ENCODE measurements at regions not wholly inside any gene's neighbourhood (a gene's known extent, or its start where the extent isn't known, plus 50 kb on each side); places are given as distances from the start of the nearest gene placed in this dataset.
"Not testable (repeated sequence)": the region's sequence is repeated elsewhere in the genome, so short reads cannot be mapped to it uniquely, and the experiment has no call there.

DNA sequence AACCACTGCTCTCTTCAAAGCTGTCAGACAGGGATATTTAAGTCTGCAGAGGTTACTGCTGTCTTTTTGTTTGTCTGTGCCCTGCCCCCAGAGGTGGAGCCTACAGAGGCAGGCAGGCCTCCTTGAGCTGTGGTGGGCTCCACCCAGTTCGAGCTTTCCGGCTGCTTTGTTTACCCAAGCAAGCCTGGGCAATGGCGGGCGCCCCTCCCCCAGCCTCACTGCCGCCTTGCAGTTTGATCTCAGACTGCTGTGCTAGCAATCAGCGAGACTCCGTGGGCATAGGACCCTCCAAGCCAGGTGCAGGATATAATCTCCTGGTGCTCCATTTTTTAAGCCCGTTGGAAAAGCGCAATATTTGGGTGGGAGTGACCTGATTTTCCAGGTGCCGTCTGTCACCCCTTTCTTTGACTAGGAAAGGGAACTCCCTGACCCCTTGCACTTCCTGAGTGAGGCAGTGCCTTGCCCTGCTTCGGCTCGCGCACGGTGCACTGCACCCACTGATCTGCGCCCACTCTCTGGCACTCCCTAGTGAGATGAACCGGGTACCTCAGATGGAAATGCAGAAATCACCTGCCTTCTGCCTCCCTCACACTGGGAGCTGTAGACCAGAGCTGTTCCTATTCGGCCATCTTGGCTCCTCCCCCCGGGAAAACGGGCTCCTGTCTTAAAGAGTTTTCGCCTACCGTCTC, 758.3 kb upstream of the NXPH2 start:
- DNase-seq, result not testable (repeated sequence)

DNA sequence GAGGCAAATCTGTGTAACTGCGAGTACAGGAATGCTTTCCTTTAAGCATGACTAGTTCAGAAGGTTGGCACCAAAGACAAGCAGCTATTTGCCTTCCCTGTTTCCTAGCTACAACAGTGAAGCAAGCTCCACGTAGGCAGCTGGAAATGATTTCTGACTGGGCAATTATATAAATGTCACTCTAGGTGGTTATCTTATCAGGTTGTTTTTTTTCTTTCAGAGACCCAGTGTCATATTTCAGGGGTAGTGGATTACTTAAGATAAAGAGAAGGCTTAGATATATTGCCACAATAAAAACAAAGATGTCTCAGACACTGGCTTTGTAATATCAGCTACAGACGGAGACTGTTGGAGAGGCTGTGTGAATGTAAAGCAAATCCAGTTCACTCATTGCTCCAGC, 748.9 kb upstream of the NXPH2 start:
- DNase-seq, result no peak

GRCh38 chr2:139526781-139527180, 746.6 kb upstream of the NXPH2 start:
- no peak for DNase-seq

GRCh38 chr2:139518321-139518720, 738.1 kb upstream of the NXPH2 start:
- no peak for DNase-seq

DNA sequence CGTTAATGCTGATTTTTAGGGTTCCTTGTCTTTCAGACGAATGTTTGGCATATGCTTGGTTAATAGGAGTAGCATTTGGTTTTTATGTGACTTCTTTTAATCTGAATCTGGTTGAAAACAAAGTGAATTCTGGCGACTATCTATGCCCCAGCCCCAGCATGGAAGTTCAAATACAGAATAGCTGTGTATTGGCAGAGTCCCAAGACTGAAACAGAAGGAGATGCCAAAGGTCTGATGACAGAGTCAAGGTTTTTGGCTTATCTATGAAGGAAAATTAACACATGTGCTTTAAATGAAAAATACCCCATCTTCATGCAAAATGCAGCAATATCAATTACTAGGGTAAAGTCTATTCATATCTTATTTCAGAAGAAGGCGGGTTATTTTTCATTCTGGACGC, 734.8 kb upstream of the NXPH2 start:
- no peak for DNase-seq

GRCh38 chr2:139495851-139496250, 715.7 kb upstream of the NXPH2 start:
- DNase-seq, result no peak

- peak; percentile 14 for DNase-seq
These were observed 712.0 kb upstream of the NXPH2 start for GRCh38 chr2:139492131-139492680.

GRCh38 chr2:139480161-139480650, 700.0 kb upstream of the NXPH2 start:
- DNase-seq, result no peak

- DNase-seq, result peak; percentile 93
These were observed 698.1 kb upstream of the NXPH2 start for GRCh38 chr2:139478165-139478914.

DNA sequence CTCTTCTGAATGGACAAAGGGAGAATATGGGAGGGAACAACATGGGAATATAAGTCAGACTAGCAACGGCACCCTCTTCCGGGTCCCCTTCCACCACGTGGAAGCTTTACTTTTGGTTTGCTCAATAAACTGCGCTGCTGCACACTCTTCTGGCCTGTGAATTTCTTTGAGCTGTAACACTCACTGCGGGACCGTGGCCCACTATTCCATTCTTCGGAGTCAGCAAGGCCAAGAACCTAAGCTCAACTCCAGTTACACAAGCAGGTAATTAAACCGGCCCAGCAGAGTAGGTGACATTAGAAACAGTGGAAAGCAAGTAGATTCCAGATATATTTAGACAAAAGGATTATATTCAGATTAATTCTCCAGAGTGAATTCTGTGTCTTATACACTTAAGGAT, 697.4 kb upstream of the NXPH2 start:
- peak; percentile 6 for DNase-seq

DNA sequence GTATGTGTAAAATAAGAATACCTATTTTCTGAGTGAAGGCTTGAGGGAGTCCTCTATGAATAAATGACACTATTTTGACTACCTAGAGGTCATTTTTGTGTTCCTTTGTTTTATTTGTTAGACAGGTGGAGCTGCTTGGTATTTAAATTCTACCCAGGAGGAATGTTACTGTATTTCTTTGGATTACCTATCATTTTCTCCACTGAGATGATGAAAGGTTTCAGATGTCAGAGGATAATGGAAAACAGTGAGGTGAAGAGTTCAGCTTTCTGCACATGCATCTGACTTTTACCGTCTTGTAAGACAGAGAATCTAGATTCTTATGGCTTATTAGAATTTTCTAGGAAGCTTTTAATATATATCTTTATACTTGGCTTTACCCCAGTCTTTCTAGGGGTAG, 689.8 kb upstream of the NXPH2 start:
- DNase-seq, result no peak

GRCh38 chr2:139465789-139466188, 685.6 kb upstream of the NXPH2 start:
- no peak for DNase-seq

- DNase-seq, result no peak
These were observed 677.7 kb upstream of the NXPH2 start for GRCh38 chr2:139457873-139458272.

DNA sequence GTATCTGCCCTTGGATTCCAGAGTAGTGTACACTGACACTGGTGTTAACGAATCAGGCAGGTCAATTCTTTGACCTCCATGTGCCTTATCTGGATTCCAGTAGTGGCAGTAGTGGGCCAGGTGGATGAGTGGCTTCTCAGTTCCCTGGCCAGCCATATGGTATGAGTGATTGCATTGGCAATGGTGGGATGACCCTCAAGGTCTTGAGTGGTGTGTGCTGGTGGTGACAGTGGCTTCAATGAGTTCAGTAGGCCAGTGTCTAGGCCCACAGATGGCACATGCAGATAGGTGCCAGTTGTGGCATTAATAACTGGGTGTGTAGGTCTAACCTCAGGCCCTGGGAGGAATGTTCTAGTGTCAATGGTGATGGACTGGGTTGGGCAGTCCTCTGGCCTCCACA, 674.1 kb upstream of the NXPH2 start:
- DNase-seq, result no peak

GRCh38 chr2:139439100-139439499, 658.9 kb upstream of the NXPH2 start:
- no peak for DNase-seq

DNA sequence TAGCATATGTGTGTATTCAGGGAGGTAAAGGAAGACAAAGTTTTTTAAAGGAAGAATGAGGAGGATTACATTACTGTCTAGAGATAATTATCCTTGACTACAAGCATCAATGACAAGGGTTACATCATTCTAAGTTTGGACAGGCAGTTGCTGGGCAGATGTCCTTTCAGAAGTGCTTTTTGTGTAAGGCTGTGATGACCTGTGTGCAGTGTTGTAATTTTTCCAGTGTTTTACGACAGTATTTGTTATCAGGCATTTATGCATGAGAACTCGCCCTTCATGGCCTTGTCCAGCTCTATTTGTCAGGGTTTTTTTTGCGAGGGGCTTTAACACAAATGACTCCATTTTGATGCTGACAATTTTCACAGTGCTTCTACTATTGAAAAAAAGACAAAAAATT, 658.3 kb upstream of the NXPH2 start:
- no peak for DNase-seq

- DNase-seq, result no peak
These were observed 647.0 kb upstream of the NXPH2 start for GRCh38 chr2:139427164-139427563.

- no peak for DNase-seq
These were observed 643.9 kb upstream of the NXPH2 start for GRCh38 chr2:139424101-139424500.

DNA sequence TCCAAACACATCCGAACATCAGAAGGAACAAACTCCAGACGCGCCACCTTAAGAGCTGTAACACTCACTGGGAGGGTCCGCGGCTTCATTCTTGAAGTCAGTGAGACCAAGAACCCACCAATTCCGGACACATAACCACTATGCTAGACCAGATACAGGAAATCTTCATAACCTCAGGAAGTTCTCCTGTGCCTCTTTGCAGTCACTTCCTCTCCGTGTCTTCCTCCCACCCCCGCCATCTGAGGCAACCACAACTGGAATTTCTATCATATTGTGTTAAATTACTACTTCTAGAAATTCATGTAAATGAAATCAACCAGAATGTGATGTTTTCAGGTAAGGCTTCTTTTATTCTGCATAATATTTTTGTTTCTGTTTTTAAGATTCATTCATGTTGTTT, 631.0 kb upstream of the NXPH2 start:
- DNase-seq, result no peak

GRCh38 chr2:139410833-139411174, 630.6 kb upstream of the NXPH2 start:
- DNase-seq, result not testable (repeated sequence)

DNA sequence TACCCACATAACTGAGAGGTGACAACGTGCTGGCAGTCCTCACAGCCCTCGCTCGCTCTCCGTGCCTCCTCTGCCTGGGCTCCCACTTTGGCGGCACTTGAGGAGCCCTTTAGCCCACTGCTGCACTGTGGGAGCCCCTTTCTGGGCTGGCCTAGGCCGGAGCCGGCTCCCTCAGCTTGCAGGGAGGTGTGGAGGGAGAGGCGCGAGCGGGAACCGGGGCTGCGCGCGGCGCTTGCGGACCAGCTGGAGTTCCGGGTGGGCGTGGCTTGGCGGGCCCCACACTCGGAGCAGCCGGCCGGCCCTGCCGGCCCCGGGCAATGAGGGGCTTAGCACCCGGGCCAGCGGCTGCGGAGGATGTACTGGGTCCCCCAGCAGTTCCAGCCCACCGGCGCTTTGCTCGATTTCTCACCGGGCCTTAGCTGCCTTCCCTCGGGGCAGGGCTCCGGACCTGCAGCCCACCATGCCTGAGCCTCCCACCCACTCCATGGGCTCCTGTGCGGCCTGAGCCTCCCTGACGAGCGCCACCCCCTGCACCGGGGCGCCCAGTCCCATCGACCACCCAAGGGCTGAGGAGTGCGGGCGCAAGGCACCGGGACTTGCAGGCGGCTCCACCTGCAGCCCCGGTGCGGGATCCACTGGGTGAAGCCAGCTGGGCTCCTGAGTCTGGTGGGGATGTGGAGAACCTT, 630.1 kb upstream of the NXPH2 start:
- not testable (repeated sequence) for DNase-seq

- no peak for DNase-seq
These were observed 629.0 kb upstream of the NXPH2 start for GRCh38 chr2:139409212-139409611.

DNA sequence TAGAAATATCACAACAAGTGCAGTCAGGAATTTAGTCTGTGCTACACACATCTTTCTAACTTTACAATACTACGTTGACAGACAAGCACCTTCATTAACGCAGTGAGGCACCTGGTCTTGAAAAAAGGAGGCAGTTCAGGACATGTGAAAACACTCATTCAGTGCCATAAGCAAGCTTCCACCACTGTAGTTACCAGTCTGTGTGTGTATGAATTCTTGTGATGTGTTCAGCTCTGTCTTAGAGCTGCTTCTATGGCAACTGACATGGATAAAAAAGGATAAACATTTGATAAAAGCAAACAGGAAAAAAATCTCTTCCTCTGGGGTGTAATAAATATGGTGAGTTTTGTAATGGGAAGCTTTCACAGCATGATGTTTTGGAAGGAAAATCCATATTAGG, 623.8 kb upstream of the NXPH2 start:
- no peak for DNase-seq

GRCh38 chr2:139394801-139395200, 614.6 kb upstream of the NXPH2 start:
- no peak for DNase-seq

Data from NCI-H524 treated with DMSO at 0.1 percent for 48 hours (cell line).